HG02763 (cell line): ENCODE measurements at regions not wholly inside any gene's neighbourhood (a gene's known extent, or its start where the extent isn't known, plus 50 kb on each side); places are given as distances from the start of the nearest gene placed in this dataset.
A peak's percentile ranks its signal among the peaks of the same experiment; 100 is the strongest.
"Not testable (repeated sequence)": the region's sequence is repeated elsewhere in the genome, so short reads cannot be mapped to it uniquely, and the experiment has no call there.

Source experiments
- ATAC-seq: cut with Tn5 transposase; IDR thresholded peaks from one replicate; pipeline ENCODE4 v1.9.1; 2021; ENCODE audit warnings: mild to moderate bottlenecking, moderate library complexity; ENCODE audit not compliant: unreplicated experiment

GRCh38 chr2:37569131-37569823 is 102.2 kb downstream of the CDC42EP3 start:
- no peak for ATAC-seq

DNA sequence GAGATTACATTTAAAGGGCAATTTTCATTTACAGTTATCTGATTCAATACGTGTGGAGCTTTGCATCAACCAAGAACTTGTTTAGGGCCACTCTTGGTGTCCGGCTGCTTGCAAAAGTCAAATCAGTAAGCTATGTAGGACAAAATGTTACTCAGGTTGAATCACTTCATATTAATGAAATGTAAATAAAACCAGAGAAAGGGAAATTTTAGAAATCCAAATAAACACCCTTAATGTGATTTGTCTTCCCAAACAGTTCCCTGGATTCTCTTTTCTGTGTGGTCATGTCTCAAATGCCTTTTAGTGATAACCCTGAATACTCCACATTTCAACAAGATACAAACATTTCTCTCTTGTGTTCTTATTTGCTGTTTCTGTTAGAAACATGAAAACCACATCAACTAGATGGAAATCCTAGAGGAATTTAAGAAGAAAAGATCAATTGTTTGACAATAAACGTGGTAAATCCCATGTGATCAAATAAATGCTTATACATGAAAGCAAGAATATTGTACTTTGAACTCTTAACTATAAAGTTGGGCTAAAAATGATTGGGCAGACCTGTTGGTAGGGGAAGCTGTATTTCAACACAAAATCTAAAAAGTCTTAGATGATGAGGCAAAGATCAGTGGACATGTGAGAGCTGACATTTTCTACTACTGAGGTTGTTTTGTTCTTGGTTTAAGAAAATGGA is 101.3 kb downstream of the CDC42EP3 start:
- no peak for ATAC-seq

DNA sequence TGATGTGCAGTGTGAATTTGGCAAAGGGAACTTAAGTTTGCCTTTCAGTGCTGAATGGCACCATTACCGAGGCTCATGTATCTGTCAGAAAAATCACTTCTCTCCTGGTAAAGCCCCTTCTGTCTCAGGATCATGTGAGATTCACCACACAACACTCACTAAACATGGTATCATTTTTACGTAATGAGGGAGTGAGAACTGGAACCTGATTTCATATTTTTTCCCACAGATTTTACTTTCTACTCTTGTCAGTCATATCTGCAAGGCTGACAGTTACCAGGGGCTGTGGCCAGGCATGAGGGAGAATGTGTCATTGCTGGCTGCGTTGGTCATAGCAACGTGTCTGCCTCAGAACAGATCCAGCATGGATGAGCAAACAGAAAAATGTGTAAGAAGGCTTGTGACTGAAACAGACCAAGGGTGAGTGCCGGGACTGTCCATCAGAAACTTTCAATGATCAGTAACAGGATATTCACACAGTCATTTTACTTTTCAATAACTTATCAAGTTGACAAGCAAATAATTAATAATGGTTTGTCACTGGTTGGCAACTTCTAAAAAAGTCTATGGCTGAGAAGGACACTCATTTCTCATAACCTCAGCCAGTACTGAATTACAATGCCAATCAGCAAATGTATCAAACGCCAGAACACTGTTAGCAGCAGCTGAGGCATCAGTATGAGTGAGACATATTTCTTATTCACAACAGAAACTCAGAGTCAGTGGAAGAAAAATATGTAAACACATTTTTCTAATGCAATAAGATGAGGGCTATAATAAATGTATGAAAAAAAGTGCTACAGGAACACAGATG is 100.5 kb downstream of the CDC42EP3 start:
- ATAC-seq = peak; percentile 83

- ATAC-seq = no peak
These were observed 99.8 kb downstream of the CDC42EP3 start for GRCh38 chr2:37571587-37572136.

DNA sequence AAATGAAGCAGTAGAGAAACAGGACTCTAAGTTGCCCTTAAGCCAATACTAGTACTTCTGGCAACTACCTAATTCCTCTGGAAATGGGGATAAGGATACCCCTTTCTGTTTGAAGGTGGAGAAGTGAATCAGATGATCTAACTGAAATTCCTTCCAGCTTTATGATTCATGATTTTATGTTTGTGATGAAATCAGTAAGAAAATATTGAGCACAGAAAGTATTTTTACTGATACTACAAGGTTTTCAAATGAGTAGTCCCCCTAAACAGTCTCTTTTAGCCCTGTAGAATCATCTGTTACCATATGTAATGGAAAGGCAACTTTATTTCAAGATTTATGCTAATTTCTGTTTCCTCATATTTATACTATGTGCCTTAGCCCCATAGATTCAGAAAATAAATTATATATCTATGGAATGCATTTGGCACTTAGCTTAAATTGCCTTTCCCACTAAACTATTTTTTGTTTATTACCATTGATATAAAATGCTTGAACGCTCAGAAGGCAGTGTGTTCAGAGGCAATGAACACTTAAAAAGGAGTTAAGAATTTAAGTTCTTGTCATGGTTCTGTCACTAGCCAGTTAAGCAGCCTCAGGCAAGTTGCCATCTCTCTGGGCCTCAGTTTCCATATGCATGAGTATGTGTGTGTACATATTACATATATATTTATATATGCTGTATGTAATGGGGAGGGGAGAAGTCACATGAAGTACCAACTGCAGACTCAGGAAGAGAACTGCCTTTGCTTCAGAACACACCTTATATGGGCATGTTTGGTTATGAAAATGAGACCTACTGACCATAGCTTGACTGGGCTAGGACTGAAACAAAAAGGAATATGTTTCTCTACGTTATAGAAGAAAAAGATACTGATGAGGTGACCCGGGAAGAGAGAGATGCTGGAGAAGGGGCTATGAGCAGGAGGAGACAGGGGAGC is 97.7 kb downstream of the CDC42EP3 start:
- ATAC-seq = peak; percentile 60

- ATAC-seq = no peak
These were observed 95.7 kb downstream of the CDC42EP3 start for GRCh38 chr2:37575780-37576179.

DNA sequence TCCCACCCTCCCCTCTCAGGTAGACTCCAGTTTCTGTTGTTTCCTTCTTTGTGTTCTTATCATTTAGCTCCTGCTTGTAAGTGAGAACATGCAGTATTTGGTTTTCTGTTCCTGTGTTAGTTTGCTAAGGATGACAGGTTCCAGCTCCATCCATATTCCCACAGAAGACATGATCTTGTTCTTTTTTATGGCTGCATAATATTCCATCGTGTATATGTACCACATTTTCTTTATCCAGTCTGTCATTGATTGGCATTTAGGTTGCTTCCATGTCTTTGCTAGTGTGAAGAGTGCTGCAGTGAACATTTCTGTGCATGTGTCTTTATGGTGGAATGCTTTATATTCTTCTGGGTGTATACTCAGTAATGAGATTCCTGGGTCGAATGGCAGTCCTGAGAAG is 95.2 kb downstream of the CDC42EP3 start:
- ATAC-seq = not testable (repeated sequence)

GRCh38 chr2:37576831-37577230 is 94.6 kb downstream of the CDC42EP3 start:
- no peak for ATAC-seq

DNA sequence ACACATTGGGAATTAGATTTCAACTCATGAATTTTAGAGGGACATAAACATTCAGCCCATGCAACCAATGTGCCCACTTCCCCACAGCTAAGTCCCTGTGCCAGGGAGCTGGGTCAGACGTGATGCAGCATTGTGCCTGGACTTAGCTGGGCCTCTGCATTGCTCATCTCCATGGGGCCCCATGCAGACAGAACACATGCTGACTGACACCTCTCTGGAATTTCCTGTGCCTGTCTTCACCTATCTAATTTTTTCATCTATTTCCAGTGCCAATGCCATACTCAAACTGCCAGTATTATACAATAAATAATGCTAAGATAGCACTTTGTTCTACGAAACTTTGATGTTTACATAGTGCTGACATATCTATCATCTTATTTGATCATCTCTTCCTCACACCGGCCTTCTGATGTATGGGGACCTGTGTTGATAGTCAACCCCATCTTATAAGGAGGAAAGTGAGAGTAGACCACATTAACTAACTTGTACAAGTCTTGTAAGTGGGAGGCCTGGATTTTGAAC is 92.2 kb downstream of the CDC42EP3 start:
- no peak for ATAC-seq

- not testable (repeated sequence) for ATAC-seq
These were observed 91.5 kb downstream of the CDC42EP3 start for GRCh38 chr2:37579949-37580348.

GRCh38 chr2:37581433-37581832 is 90.0 kb downstream of the CDC42EP3 start:
- ATAC-seq = no peak

- ATAC-seq = no peak
These were observed 88.8 kb downstream of the CDC42EP3 start for GRCh38 chr2:37582481-37583220.

GRCh38 chr2:37583402-37583801 is 88.0 kb downstream of the CDC42EP3 start:
- no peak for ATAC-seq

DNA sequence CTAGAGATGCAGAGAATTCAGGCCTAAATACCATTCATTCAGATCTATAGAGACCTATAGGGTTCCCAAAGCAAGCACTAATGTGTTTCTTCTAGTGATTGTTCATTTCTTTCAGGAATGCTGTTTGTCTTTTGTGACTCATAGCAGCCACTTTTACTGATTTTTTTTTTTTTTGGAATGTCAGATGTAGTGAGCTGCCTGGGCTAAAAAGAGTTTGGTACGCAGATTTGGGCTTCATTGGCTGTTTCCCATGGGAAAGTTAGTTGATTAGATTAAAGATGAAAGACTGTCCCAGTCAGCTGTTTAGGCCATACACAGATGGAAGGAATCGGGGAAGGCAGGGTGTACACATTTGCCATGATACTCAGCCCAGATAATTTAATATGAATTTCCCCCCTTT is 87.6 kb downstream of the CDC42EP3 start:
- ATAC-seq = no peak

DNA sequence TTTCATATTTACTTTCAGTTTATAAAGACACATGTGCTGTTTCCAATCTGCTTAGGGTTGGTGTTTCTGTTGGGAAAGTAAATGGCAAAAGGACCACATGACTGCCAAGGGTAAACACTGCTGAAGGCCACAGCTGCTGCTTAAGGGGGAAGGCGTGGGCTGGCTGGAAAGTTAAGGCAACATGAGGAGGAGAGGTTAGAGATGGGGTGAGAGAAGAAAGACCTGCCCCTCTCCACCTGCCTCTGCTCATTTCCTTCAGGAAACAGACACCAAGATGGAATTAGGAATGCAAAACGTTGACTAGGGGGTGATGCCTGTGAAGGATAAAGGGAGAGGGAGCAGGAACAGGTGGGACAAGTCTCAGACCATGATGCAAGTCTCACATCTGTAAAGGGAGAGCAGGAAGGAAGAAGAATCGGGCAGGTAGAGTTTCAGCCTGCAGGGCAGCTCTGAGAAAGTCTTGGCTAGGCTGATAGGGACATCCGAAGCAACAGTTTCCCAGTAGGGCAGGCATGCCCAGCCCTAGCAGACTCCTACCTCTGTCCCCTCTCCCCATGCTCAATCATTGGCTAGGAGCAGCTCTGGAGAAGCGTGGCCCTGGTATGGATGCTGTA is 86.0 kb downstream of the CDC42EP3 start:
- peak; percentile 53 for ATAC-seq

- ATAC-seq = peak; percentile 32
These were observed 85.3 kb downstream of the CDC42EP3 start for GRCh38 chr2:37585982-37586621.

- ATAC-seq = no peak
These were observed 84.7 kb downstream of the CDC42EP3 start for GRCh38 chr2:37586663-37587317.

DNA sequence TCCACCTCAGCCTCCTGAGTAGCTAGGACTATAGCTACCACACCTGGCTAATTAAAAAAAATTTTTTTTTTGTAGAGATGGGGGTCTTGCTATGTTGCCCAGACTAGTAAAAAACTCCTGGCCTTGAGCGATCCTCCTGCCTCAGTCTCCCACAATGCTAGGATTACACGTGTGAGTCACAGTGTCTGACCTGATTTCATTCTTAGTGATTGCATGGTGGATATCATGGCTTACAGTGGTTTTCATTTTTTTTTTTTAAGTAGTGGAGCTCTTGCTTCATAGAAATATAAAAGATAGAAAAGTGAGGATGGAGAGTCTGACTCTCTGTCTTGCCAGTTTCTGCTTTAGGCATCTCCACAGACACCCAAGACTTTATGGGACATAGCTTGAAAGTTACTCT is 83.6 kb downstream of the CDC42EP3 start:
- no peak for ATAC-seq
